ENCODE measurements at regions not wholly inside any gene's neighbourhood (a gene's known extent, or its start where the extent isn't known, plus 50 kb on each side); places are given as distances from the start of the nearest gene placed in this dataset.

DNA sequence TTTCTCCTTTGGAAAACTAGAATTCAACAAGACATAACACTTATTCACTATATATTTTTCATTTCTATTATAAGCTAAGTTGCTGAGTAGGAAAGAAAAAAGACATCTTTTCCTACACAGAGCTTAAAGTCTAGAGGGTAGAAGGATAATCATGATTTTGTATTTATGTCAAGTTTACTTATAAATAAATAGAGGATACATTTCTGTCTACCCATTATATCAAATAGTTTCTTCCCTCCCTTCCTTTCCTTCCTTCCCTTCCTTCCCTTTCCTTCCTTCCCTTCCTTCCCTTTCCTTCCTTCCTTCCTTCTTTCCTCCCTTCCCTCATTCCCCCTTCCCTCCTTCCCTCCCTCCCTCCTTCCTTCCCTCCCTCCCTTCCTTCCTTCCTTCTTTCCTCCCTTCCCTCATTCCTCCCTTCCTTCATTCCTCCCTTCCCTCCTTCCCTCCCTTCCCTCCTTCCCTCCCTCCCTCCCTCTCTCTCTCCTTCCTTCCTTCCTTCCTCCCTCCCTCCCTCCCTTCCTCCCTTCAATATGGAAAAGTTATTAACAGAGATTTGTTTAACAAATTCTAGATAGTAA, 308.4 kb upstream of the COL3A1 start:
- DNase-seq (ENCODE audit: low spot score) (no peak), ATAC-seq (ENCODE audit: low FRiP score) (no peak)
- no peak for TF ChIP-seq CTCF (IDR thresholded peaks at IDR 0.05)

GRCh38 chr2:188666503-188666902, 307.7 kb upstream of the COL3A1 start:
- DNase-seq (ENCODE audit: low spot score) (no peak), ATAC-seq (ENCODE audit: low FRiP score) (no peak)
- no peak for TF ChIP-seq CTCF (IDR thresholded peaks at IDR 0.05)

- TF ChIP-seq CTCF (IDR thresholded peaks at IDR 0.05) = no peak
- ATAC-seq (ENCODE audit: low FRiP score) (peak; percentile 91), DNase-seq (ENCODE audit: low spot score) (no peak)
These were observed 306.0 kb upstream of the COL3A1 start for GRCh38 chr2:188668017-188668680.

- TF ChIP-seq CTCF (IDR thresholded peaks at IDR 0.05) = no peak
- ATAC-seq (ENCODE audit: low FRiP score) (no peak), DNase-seq (ENCODE audit: low spot score) (no peak)
These were observed 298.7 kb upstream of the COL3A1 start for GRCh38 chr2:188675391-188676009.

DNA sequence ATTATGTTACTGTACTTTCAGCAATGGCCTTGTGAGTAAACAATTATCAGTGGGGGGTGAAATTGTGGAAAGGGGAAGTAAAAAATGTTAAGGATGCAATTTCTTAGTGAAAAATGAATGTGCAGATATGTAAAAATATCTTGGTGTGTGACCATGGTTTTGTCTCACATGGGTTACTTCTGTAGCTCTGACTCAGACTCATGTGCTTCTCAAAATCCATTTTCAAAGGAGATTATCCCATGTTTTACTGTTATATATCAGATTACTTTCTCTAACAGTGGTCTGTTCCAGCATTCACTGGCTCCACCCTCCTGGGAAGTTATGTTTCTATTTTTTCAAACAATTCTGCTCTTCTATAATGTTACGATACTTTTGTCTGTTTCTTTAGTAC, 298.2 kb upstream of the COL3A1 start:
- DNase-seq (ENCODE audit: low spot score) (no peak), ATAC-seq (ENCODE audit: low FRiP score) (no peak)
- TF ChIP-seq CTCF (IDR thresholded peaks at IDR 0.05) = no peak

- no peak for TF ChIP-seq CTCF (IDR thresholded peaks at IDR 0.05)
- DNase-seq (ENCODE audit: low spot score) (no peak), ATAC-seq (ENCODE audit: low FRiP score) (peak; percentile 30)
These were observed 297.0 kb upstream of the COL3A1 start for GRCh38 chr2:188677142-188677541.

- ATAC-seq (ENCODE audit: low FRiP score) = peak; percentile 93
- no peak for DNase-seq (ENCODE audit: low spot score)
- TF ChIP-seq CTCF (IDR thresholded peaks at IDR 0.05) = no peak
These were observed 295.3 kb upstream of the COL3A1 start for GRCh38 chr2:188678882-188679281.
